ENCODE measurements at regions not wholly inside any gene's neighbourhood (a gene's known extent, or its start where the extent isn't known, plus 50 kb on each side); places are given as distances from the start of the nearest gene placed in this dataset.

- no peak for DNase-seq
- TF ChIP-seq EP300 (IDR thresholded peaks at IDR 0.05) (no peak), CTCF (IDR thresholded peaks at IDR 0.05) (no peak), POLR2A (IDR thresholded peaks at IDR 0.05) (no peak)
- intact Hi-C loops (cut with DNase I) = no loop called here
- Histone ChIP-seq H3K4me3 (no peak overlapping the region), H3K27me3 (no peaks in the 10 kb centered on the region), H3K27ac (no peak overlapping the region), H3K36me3 (no peaks in the 10 kb centered on the region), H3K4me1 (ENCODE audit: insufficient read depth) (no peaks in the 10 kb centered on the region), H3K9me3 (no peaks in the 10 kb centered on the region)
- 81 to 97% (median 92%) methylated on average over 1 of the region's 1 CpG for WGBS, 3 donors
Measured at GRCh38 chr6:137286916-137287315, 67.7 kb upstream of the IFNGR1 start.

GRCh38 chr6:137286368-137286767 is 67.2 kb upstream of the IFNGR1 start:
- intact Hi-C loops (cut with DNase I) = no loop called here
- 85 to 93% (median 93%) methylated on average over 1 of the region's 1 CpG for WGBS, 3 donors
- TF ChIP-seq CTCF (IDR thresholded peaks at IDR 0.05) (no peak), POLR2A (IDR thresholded peaks at IDR 0.05) (no peak), EP300 (IDR thresholded peaks at IDR 0.05) (no peak)

GRCh38 chr6:137284811-137285110 is 65.6 kb upstream of the IFNGR1 start:
- Histone ChIP-seq H3K36me3 (no peaks in the 10 kb centered on the region), H3K4me1 (ENCODE audit: insufficient read depth) (no peaks in the 10 kb centered on the region), H3K27ac (no peak overlapping the region), H3K9me3 (no peaks in the 10 kb centered on the region), H3K4me3 (no peak overlapping the region), H3K27me3 (no peaks in the 10 kb centered on the region)
- no peak for TF ChIP-seq POLR2A (IDR thresholded peaks at IDR 0.05)
- no peak for TF ChIP-seq CTCF (IDR thresholded peaks at IDR 0.05)
- TF ChIP-seq EP300 (IDR thresholded peaks at IDR 0.05) = no peak
- no peak for DNase-seq
- intact Hi-C loops (cut with DNase I) = no loop called here

More at GRCh38 chr6:137286368-137286767, 67.2 kb upstream of the IFNGR1 start:
- H3K9me3 ChIP-seq = no peaks in the 10 kb centered on the region
- no peaks in the 10 kb centered on the region for H3K4me1 ChIP-seq (ENCODE audit: insufficient read depth)
- no peak overlapping the region for H3K27ac ChIP-seq
- H3K27me3 ChIP-seq = no peaks in the 10 kb centered on the region
- H3K4me3 ChIP-seq = no peak overlapping the region
- no peaks in the 10 kb centered on the region for H3K36me3 ChIP-seq
- DNase-seq = no peak

GRCh38 chr6:137283940-137284810 is 65.0 kb upstream of the IFNGR1 start:
- no peak for DNase-seq
- Histone ChIP-seq H3K4me1 (ENCODE audit: insufficient read depth) (no peaks in the 10 kb centered on the region), H3K27me3 (no peaks in the 10 kb centered on the region), H3K9me3 (no peaks in the 10 kb centered on the region), H3K36me3 (no peaks in the 10 kb centered on the region), H3K4me3 (no peak overlapping the region), H3K27ac (no peak overlapping the region)
- TF ChIP-seq CTCF (IDR thresholded peaks at IDR 0.05) (no peak), EP300 (IDR thresholded peaks at IDR 0.05) (no peak), POLR2A (IDR thresholded peaks at IDR 0.05) (no peak)
- intact Hi-C loops (cut with DNase I) = no loop called here
- 73 to 84% (median 81%) methylated on average over 9 of the region's 9 CpGs for WGBS, 3 donors

Measured in ovary (tissue), 7 donors.